GM19043 (cell line): ENCODE measurements at regions not wholly inside any gene's neighbourhood (a gene's known extent, or its start where the extent isn't known, plus 50 kb on each side); places are given as distances from the start of the nearest gene placed in this dataset.

Experiments used
- ATAC-seq: cut with Tn5 transposase; IDR thresholded peaks from one replicate; pipeline ENCODE4 v1.9.1; 2021; ENCODE audit warnings: low read depth; ENCODE audit not compliant: unreplicated experiment

- ATAC-seq, result no peak
These were observed 252.3 kb upstream of the FGGY start for GRCh38 chr1:59044535-59045121.

GRCh38 chr1:59045137-59045536 is 251.8 kb upstream of the FGGY start:
- ATAC-seq, result no peak

GRCh38 chr1:59045636-59046035 is 251.3 kb upstream of the FGGY start:
- no peak for ATAC-seq

- no peak for ATAC-seq
These were observed 250.8 kb upstream of the FGGY start for GRCh38 chr1:59046134-59046533.

GRCh38 chr1:59046730-59047157 is 250.2 kb upstream of the FGGY start:
- peak; percentile 89 for ATAC-seq

- no peak for ATAC-seq
These were observed 245.9 kb upstream of the FGGY start for GRCh38 chr1:59051007-59051406.

GRCh38 chr1:59052166-59052590 is 244.7 kb upstream of the FGGY start:
- ATAC-seq, result no peak

GRCh38 chr1:59054172-59054571 is 242.7 kb upstream of the FGGY start:
- no peak for ATAC-seq

- no peak for ATAC-seq
These were observed 240.8 kb upstream of the FGGY start for GRCh38 chr1:59055908-59056719.

GRCh38 chr1:59057211-59057694 is 239.6 kb upstream of the FGGY start:
- no peak for ATAC-seq

- no peak for ATAC-seq
These were observed 239.1 kb upstream of the FGGY start for GRCh38 chr1:59057796-59058195.

- no peak for ATAC-seq
These were observed 238.0 kb upstream of the FGGY start for GRCh38 chr1:59058665-59059439.

- no peak for ATAC-seq
These were observed 235.0 kb upstream of the FGGY start for GRCh38 chr1:59061876-59062275.

- ATAC-seq, result no peak
These were observed 234.2 kb upstream of the FGGY start for GRCh38 chr1:59062743-59063142.

- no peak for ATAC-seq
These were observed 233.4 kb upstream of the FGGY start for GRCh38 chr1:59063501-59063900.

- ATAC-seq, result no peak
These were observed 232.3 kb upstream of the FGGY start for GRCh38 chr1:59064592-59064991.

GRCh38 chr1:59066236-59066635 is 230.7 kb upstream of the FGGY start:
- no peak for ATAC-seq

- ATAC-seq, result no peak
These were observed 226.3 kb upstream of the FGGY start for GRCh38 chr1:59070610-59071009.

GRCh38 chr1:59071289-59071688 is 225.6 kb upstream of the FGGY start:
- ATAC-seq, result no peak

- no peak for ATAC-seq
These were observed 224.9 kb upstream of the FGGY start for GRCh38 chr1:59071876-59072582.

- no peak for ATAC-seq
These were observed 224.3 kb upstream of the FGGY start for GRCh38 chr1:59072583-59072947.
